ENCODE measurements at regions not wholly inside any gene's neighbourhood (a gene's known extent, or its start where the extent isn't known, plus 50 kb on each side); places are given as distances from the start of the nearest gene placed in this dataset.

DNA sequence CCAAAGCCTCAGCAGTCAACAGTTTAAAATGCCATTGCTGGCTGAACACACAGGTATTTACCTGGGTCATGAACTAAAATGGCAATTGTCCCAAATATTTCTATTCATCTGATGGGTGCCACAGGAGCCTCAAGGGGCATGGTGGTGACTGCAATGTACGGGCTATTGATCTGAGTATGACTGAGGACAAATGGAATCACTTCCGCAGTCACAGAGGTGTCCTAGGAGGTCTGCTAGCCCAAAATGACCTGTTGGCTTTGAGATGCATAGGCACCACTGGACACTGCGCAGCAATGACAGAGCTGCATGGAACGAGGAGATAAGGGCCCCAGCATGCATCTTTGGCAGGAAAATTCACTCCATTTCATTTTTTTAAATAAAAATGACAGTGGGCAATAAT is 474.1 kb upstream of the SOX5 start:
- TF ChIP-seq, protein P1, sequence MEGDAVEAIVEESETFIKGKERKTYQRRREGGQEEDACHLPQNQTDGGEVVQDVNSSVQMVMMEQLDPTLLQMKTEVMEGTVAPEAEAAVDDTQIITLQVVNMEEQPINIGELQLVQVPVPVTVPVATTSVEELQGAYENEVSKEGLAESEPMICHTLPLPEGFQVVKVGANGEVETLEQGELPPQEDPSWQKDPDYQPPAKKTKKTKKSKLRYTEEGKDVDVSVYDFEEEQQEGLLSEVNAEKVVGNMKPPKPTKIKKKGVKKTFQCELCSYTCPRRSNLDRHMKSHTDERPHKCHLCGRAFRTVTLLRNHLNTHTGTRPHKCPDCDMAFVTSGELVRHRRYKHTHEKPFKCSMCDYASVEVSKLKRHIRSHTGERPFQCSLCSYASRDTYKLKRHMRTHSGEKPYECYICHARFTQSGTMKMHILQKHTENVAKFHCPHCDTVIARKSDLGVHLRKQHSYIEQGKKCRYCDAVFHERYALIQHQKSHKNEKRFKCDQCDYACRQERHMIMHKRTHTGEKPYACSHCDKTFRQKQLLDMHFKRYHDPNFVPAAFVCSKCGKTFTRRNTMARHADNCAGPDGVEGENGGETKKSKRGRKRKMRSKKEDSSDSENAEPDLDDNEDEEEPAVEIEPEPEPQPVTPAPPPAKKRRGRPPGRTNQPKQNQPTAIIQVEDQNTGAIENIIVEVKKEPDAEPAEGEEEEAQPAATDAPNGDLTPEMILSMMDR (IDR thresholded peaks at IDR 0.05; ENCODE audit: low read length): no peak
- TF ChIP-seq EZH2 (IDR thresholded peaks at IDR 0.05; ENCODE audit: borderline replicate concordance, low read length): no peak
